Activated CD4-positive, alpha-beta T cell treated with anti-CD3 and anti-CD28 coated beads for 36 hours (primary cell): ENCODE measurements at regions not wholly inside any gene's neighbourhood (a gene's known extent, or its start where the extent isn't known, plus 50 kb on each side); places are given as distances from the start of the nearest gene placed in this dataset.

ENCODE experiments used
- ATAC-seq: fragments of 200-7000 bp; cut with Tn5 transposase; one replicate; pipeline ENCODE4 v1.10.0; 2021; ENCODE audit warnings: mild to moderate bottlenecking, moderate library complexity
- CTCF ChIA-PET: fragments of 350-600 bp; sonication (Branson Sonifier 250); formaldehyde crosslinking; loops from one replicate; lab custom pipeline; 2021; ENCODE audit warnings: antibody characterized with exemption; lab: Charles Lee
- POLR2A ChIA-PET: fragments of 350-600 bp; sonication (Branson Sonifier 250); formaldehyde crosslinking; loops from one replicate; lab custom pipeline; 2021; ENCODE audit warnings: antibody characterized with exemption, inconsistent platforms; lab: Charles Lee
- DNase-seq: peaks from one replicate; pipeline ENCODE4 v3.0.0-alpha.2; 2020
- H3K27ac Mint-ChIP-seq: one replicate; pipeline ENCODE4 v1.8.0; 2021; ENCODE audit warnings: mixed read lengths
- H3K27me3 Mint-ChIP-seq: one replicate; pipeline ENCODE4 v1.8.0; 2021; ENCODE audit warnings: mixed read lengths
- H3K36me3 Mint-ChIP-seq: one replicate; pipeline ENCODE4 v1.8.0; 2021; ENCODE audit warnings: low read depth, mixed read lengths
- H3K4me1 Mint-ChIP-seq: one replicate; pipeline ENCODE4 v1.8.0; 2021; ENCODE audit warnings: mixed read lengths
- H3K4me3 Mint-ChIP-seq: one replicate; pipeline ENCODE4 v1.8.0; 2021; ENCODE audit warnings: mild to moderate bottlenecking, moderate library complexity, mixed read lengths
- H3K9me3 Mint-ChIP-seq: one replicate; pipeline ENCODE4 v1.8.0; 2021; ENCODE audit warnings: low read depth, mixed read lengths
- intact Hi-C, 2 experiments: fragments of 100-400 bp; cut with DNase I in 1 of 2; cut with micrococcal nuclease in 1 of 2; formaldehyde crosslinking; loops; one replicate each; pipeline versions ENCODE4 v1.14.2 to v1.15.1; 2022 to 2024; cut with DNase I, micrococcal nuclease

GRCh38 chr13:85028035-85028434 is 771.2 kb downstream of the SLITRK6 start:
- no peak overlapping the region for H3K27ac Mint-ChIP-seq
- peaks cover 6% of the 10 kb centered on the region for H3K9me3 Mint-ChIP-seq
- no peaks in the 10 kb centered on the region for H3K27me3 Mint-ChIP-seq
- no peak overlapping the region for H3K4me3 Mint-ChIP-seq
- ATAC-seq, result no peak
- intact Hi-C loops, result no loop called here
- no peaks in the 10 kb centered on the region for H3K36me3 Mint-ChIP-seq
- H3K4me1 Mint-ChIP-seq, result no peaks in the 10 kb centered on the region
- POLR2A ChIA-PET, result no interaction called here
- CTCF ChIA-PET, result no interaction called here
- DNase-seq, result no peak

DNA sequence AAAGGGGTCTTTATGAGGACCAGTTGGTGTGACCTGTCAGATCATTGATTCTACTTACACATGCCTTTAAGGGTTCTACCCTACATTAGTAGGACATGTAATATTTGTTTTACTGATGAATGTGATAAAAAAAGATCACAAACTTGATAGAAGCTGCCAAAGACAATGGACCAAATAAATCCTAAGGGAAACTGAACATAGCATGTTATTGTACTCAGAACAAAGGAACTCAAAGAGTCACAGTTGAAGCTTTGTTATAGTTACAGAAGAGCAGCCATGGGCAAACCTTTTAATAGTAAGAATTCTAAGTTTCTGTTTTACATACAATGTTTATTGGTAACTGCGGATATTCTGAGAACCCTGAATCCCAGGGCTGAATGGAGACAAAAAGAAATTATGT is 780.1 kb downstream of the SLITRK6 start:
- intact Hi-C loops, result no loop called here
- ATAC-seq (no peak), DNase-seq (no peak)
- POLR2A ChIA-PET, result no interaction called here
- Mint-ChIP-seq H3K9me3 (peaks cover 5% of the 10 kb centered on the region), H3K27ac (no peak overlapping the region), H3K27me3 (no peaks in the 10 kb centered on the region), H3K36me3 (no peaks in the 10 kb centered on the region), H3K4me3 (no peak overlapping the region), H3K4me1 (no peaks in the 10 kb centered on the region)
- CTCF ChIA-PET, result no interaction called here

GRCh38 chr13:85013006-85013405 is 786.2 kb downstream of the SLITRK6 start:
- no peak overlapping the region for H3K4me3 Mint-ChIP-seq
- no peaks in the 10 kb centered on the region for H3K27me3 Mint-ChIP-seq
- peaks cover 3% of the 10 kb centered on the region for H3K9me3 Mint-ChIP-seq
- intact Hi-C loops, result no loop called here
- no peaks in the 10 kb centered on the region for H3K4me1 Mint-ChIP-seq
- DNase-seq, result no peak
- H3K36me3 Mint-ChIP-seq, result no peaks in the 10 kb centered on the region
- H3K27ac Mint-ChIP-seq, result no peak overlapping the region
- CTCF ChIA-PET, result no interaction called here
- no peak for ATAC-seq
- POLR2A ChIA-PET, result no interaction called here

DNA sequence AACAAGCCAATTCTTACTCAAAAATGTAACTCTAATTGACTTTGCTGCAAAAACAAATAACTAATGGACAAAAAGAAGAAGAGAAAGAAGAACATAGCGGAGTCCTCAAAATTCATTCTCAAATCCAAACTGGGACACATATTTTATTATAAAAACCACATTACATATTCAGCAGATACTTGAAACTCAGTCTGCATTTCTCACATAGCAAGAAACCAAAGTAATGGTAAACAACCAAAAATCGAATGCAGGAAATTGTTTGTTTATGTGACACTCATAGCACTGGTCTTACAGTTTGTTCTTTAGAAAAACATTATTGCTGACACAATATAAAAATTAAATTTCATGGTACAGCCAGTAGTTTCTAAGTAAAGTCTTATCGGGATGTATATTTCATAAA is 789.8 kb downstream of the SLITRK6 start:
- H3K36me3 Mint-ChIP-seq, result no peaks in the 10 kb centered on the region
- intact Hi-C loops, result no loop called here
- DNase-seq (no peak), ATAC-seq (no peak)
- no peak overlapping the region for H3K27ac Mint-ChIP-seq
- H3K4me1 Mint-ChIP-seq, result no peaks in the 10 kb centered on the region
- CTCF ChIA-PET, result no interaction called here
- peaks cover 5% of the 10 kb centered on the region for H3K9me3 Mint-ChIP-seq
- no peak overlapping the region for H3K4me3 Mint-ChIP-seq
- POLR2A ChIA-PET, result no interaction called here
- no peaks in the 10 kb centered on the region for H3K27me3 Mint-ChIP-seq

DNA sequence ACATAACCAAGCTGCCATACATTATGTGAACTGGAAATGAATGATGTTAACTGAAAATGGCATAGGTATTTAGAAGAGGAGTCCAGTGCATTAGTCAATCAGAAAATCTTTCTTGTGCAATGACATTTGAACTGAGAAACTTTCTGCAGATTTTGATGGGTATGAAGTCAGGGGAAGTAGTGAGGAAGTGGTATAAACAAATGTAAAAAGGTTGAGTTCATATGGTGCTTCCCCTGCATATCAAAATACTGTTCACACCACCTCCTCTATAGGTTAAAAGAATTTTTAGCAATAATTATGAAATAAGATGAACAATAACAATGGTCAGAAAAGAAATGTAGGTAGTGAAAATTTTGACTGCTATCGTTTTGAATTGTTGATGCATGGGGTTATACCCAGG is 800.0 kb downstream of the SLITRK6 start:
- Mint-ChIP-seq H3K4me1 (no peaks in the 10 kb centered on the region), H3K9me3 (no peaks in the 10 kb centered on the region), H3K27me3 (no peaks in the 10 kb centered on the region), H3K4me3 (no peak overlapping the region), H3K36me3 (no peaks in the 10 kb centered on the region), H3K27ac (no peak overlapping the region)
- ATAC-seq (no peak), DNase-seq (no peak)
- intact Hi-C loops, result no loop called here
- ChIA-PET POLR2A (no interaction called here), CTCF (no interaction called here)

DNA sequence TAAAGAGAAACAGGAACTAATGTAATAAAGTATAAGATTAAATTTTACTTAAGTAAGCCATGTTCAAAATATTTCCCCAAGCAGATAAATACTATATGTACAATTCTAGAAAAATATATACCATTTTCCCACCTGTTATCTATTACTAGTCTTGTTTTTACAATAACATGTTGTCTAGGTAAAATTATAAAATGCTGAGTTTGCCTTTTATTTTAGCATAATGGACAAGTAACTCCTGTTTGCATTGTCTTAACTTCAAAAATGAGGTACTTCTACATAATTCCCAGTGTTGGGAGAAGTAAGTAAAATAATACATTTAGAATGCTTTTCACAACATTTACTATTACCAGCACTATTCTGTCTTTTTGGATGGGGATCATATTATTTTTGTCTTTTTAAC is 800.5 kb downstream of the SLITRK6 start:
- ChIA-PET POLR2A (no interaction called here), CTCF (no interaction called here)
- no peak overlapping the region for H3K27ac Mint-ChIP-seq
- H3K27me3 Mint-ChIP-seq, result no peaks in the 10 kb centered on the region
- no peak for ATAC-seq
- H3K4me3 Mint-ChIP-seq, result no peak overlapping the region
- H3K9me3 Mint-ChIP-seq, result no peaks in the 10 kb centered on the region
- intact Hi-C loops, result no loop called here
- no peaks in the 10 kb centered on the region for H3K36me3 Mint-ChIP-seq
- H3K4me1 Mint-ChIP-seq, result no peaks in the 10 kb centered on the region
- no peak for DNase-seq

DNA sequence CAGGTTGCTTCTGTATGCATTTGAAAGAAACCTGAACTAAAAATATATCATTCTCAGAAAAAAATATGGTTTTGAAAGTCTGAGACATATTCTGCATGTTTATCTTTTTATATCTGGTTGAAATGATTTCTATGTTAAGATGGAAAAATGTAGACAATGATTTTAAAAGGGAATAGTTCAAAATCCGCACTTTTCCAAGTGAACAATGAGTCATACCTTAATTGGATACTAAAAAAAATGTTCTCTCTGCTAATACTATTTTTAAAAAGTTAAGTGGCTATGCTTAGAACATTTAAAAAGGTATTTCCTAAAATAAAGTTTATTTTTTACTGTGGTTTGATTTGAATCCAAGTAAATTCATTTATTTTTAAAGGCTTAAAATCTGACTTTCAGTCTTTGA is 801.4 kb downstream of the SLITRK6 start:
- no peak overlapping the region for H3K4me3 Mint-ChIP-seq
- H3K27me3 Mint-ChIP-seq, result no peaks in the 10 kb centered on the region
- no peak overlapping the region for H3K27ac Mint-ChIP-seq
- intact Hi-C loops, result no loop called here
- H3K9me3 Mint-ChIP-seq, result no peaks in the 10 kb centered on the region
- H3K36me3 Mint-ChIP-seq, result no peaks in the 10 kb centered on the region
- CTCF ChIA-PET, result no interaction called here
- no peak for DNase-seq
- no peaks in the 10 kb centered on the region for H3K4me1 Mint-ChIP-seq
- no peak for ATAC-seq
- POLR2A ChIA-PET, result no interaction called here

GRCh38 chr13:84994582-84994981 is 804.6 kb downstream of the SLITRK6 start:
- peaks cover 1% of the 10 kb centered on the region for H3K9me3 Mint-ChIP-seq
- ChIA-PET POLR2A (no interaction called here), CTCF (no interaction called here)
- H3K4me1 Mint-ChIP-seq, result no peaks in the 10 kb centered on the region
- ATAC-seq (no peak), DNase-seq (no peak)
- no peaks in the 10 kb centered on the region for H3K36me3 Mint-ChIP-seq
- H3K27me3 Mint-ChIP-seq, result no peaks in the 10 kb centered on the region
- no peak overlapping the region for H3K4me3 Mint-ChIP-seq
- H3K27ac Mint-ChIP-seq, result no peak overlapping the region
- intact Hi-C loops, result no loop called here

GRCh38 chr13:84985860-84986259 is 813.4 kb downstream of the SLITRK6 start:
- no peak for DNase-seq
- ATAC-seq, result no peak
- H3K4me1 Mint-ChIP-seq, result no peaks in the 10 kb centered on the region
- H3K36me3 Mint-ChIP-seq, result no peaks in the 10 kb centered on the region
- intact Hi-C loops, result no loop called here
- H3K27ac Mint-ChIP-seq, result no peak overlapping the region
- peaks cover 4% of the 10 kb centered on the region for H3K9me3 Mint-ChIP-seq
- ChIA-PET CTCF (no interaction called here), POLR2A (no interaction called here)
- H3K27me3 Mint-ChIP-seq, result no peaks in the 10 kb centered on the region
- H3K4me3 Mint-ChIP-seq, result no peak overlapping the region

DNA sequence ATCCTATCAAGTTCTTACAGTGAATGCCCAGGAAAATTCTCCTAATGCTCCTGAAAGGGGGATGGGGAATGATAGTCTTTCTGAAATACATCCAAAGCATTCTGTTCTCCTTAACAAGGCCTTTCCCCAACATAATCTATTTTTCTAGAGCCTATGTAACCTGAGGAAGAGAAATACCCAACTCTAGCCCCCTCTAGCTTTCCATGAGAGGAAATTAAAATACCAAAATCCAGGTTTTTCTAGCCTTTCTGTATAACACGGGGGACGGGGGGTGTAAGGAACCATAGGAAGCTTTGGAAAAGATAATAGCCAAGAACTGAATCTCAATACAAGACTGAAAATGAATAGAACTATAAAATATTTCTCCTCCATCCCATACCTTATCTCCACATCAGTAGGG is 815.9 kb downstream of the SLITRK6 start:
- intact Hi-C loops, result no loop called here
- CTCF ChIA-PET, result no interaction called here
- Mint-ChIP-seq H3K27ac (no peak overlapping the region), H3K27me3 (no peaks in the 10 kb centered on the region), H3K9me3 (no peaks in the 10 kb centered on the region), H3K4me1 (no peaks in the 10 kb centered on the region), H3K36me3 (no peaks in the 10 kb centered on the region), H3K4me3 (no peak overlapping the region)
- ATAC-seq (no peak), DNase-seq (no peak)
- POLR2A ChIA-PET, result no interaction called here

GRCh38 chr13:84980571-84980970 is 818.6 kb downstream of the SLITRK6 start:
- H3K4me1 Mint-ChIP-seq, result no peaks in the 10 kb centered on the region
- no peaks in the 10 kb centered on the region for H3K9me3 Mint-ChIP-seq
- H3K27me3 Mint-ChIP-seq, result no peaks in the 10 kb centered on the region
- intact Hi-C loops, result no loop called here
- POLR2A ChIA-PET, result no interaction called here
- no peaks in the 10 kb centered on the region for H3K36me3 Mint-ChIP-seq
- CTCF ChIA-PET, result no interaction called here
- H3K4me3 Mint-ChIP-seq, result no peak overlapping the region
- no peak overlapping the region for H3K27ac Mint-ChIP-seq
- ATAC-seq, result no peak
- DNase-seq, result no peak

GRCh38 chr13:84978851-84979250 is 820.4 kb downstream of the SLITRK6 start:
- Mint-ChIP-seq H3K36me3 (no peaks in the 10 kb centered on the region), H3K4me3 (no peak overlapping the region), H3K27ac (no peak overlapping the region), H3K9me3 (no peaks in the 10 kb centered on the region), H3K27me3 (no peaks in the 10 kb centered on the region), H3K4me1 (no peaks in the 10 kb centered on the region)
- intact Hi-C loops, result no loop called here
- POLR2A ChIA-PET, result no interaction called here
- no peak for DNase-seq
- no peak for ATAC-seq
- CTCF ChIA-PET, result no interaction called here

DNA sequence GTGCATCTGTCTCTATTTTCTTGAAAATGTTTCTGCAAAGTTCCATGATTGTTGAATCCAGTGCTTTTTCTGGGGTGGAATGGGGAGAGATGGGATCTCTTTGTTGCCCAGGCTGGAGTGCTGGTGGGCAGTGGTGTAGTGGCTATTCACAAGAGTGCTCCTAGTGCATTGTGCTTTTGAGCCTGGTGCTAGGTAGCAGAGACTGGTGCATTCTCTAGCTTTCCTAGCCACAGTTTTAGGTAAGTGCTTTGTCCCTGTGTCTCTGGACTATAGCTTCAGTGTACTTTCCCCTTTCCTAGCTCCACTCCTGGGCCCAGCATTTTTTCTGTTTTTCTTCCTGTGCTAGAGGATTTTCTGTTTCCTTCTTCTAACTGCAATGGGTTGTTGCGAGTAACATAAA is 825.6 kb downstream of the SLITRK6 start:
- no peaks in the 10 kb centered on the region for H3K36me3 Mint-ChIP-seq
- CTCF ChIA-PET, result no interaction called here
- intact Hi-C loops, result no loop called here

More for the DNA sequence above, 825.6 kb downstream of the SLITRK6 start:
- H3K27me3 Mint-ChIP-seq, result no peaks in the 10 kb centered on the region
- no peak overlapping the region for H3K27ac Mint-ChIP-seq
- H3K4me3 Mint-ChIP-seq, result no peak overlapping the region
- H3K9me3 Mint-ChIP-seq, result peaks cover 2% of the 10 kb centered on the region
- POLR2A ChIA-PET, result no interaction called here
- H3K4me1 Mint-ChIP-seq, result no peaks in the 10 kb centered on the region
- DNase-seq (no peak), ATAC-seq (no peak)
